ENCODE measurements at regions not wholly inside any gene's neighbourhood (a gene's known extent, or its start where the extent isn't known, plus 50 kb on each side); places are given as distances from the start of the nearest gene placed in this dataset.

DNA sequence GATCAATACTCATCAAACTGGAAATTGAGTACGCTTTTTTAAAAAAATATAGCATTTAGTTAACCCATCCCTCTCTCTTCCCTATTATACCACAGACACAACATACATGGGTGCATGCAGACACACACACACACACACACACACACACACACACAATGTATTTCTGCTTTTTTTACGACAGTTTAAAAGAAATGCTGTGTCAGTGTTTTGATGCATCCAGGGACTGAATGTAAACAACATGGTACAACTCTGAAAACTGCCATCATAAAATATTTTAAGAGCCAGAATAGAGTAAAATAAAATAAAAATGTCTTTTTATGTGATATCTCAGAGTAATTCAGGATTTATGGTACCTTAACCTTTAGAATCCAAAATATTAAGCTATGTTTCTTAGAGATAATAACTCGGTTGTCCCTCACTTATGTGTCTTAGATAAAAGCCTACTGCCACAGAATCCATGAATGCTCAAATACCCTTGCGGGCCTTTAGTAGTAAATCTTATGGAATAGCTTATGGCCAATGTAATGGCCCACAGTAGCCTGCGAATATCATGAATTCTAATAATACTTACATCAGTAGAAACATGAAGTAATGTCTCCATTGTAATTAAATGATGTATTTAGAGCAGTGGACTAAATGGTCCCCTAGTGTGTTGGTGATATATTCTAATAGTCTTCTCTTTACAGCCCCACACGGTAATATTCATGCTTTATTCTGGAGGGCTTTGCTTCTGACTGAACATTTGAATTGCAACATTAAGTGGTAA lies 251.6 kb upstream of the FIGN start:
- no peak for TF ChIP-seq EZH2phosphoT487 (IDR thresholded peaks at IDR 0.05; ENCODE audit: insufficient read depth, low read depth)
- TF ChIP-seq EZH2 (IDR thresholded peaks at IDR 0.05; ENCODE audit: insufficient read depth, poor library complexity, severe bottlenecking), result no peak
- H3K9me3 ChIP-seq (ENCODE audit: low read depth), result no peaks in the 10 kb centered on the region
- 75 to 79% methylated on average over 6 of the region's 6 CpGs for WGBS, 2 experiments (ENCODE audit: low coverage in 1 of 2, low lambda C conversion rate in 2 of 2, missing lambda C conversion rate in 2 of 2)

DNA sequence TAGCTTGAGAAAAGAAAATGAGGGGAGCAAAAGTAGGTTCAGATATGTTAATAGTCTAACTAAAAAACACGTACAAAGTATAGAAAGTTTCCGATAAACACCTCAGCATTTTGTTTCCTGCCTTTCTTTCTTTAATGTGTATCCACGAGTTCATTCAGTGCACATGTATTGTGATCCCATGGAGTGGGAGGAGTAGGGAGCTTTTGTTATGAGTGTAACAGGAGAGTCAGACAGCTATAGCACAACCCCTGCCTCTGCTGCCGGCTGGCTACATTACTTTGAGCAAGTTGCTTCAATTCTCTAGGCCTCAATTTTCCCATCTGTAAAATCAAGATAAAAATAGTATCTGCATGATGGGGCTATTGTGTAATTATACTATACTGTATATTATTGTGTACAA lies 249.2 kb upstream of the FIGN start:
- no peaks in the 10 kb centered on the region for H3K27me3 ChIP-seq (replicated peaks; ENCODE audit: insufficient read depth)
- no peaks in the 10 kb centered on the region for H3K9me2 ChIP-seq (ENCODE audit: insufficient read depth)
- H2AFZ ChIP-seq, result no peak overlapping the region
- H3K9me3 ChIP-seq (ENCODE audit: low read depth), result no peaks in the 10 kb centered on the region
- no peak overlapping the region for H3K27ac ChIP-seq
- no peak overlapping the region for H3K9ac ChIP-seq
- H3K36me3 ChIP-seq (ENCODE audit: low read depth), result no peaks in the 10 kb centered on the region
- DNase-seq, result no peak
- H3K79me2 ChIP-seq (ENCODE audit: insufficient read depth), result no peaks in the 10 kb centered on the region
- TF ChIP-seq EZH2 (IDR thresholded peaks at IDR 0.05; ENCODE audit: insufficient read depth, poor library complexity, severe bottlenecking) (no peak), EZH2phosphoT487 (IDR thresholded peaks at IDR 0.05; ENCODE audit: insufficient read depth, low read depth) (no peak)
- no peaks in the 10 kb centered on the region for H3K4me1 ChIP-seq (ENCODE audit: insufficient read depth)
- in situ Hi-C loops (cut with MboI), result no loop called here
- no peak overlapping the region for H3K4me2 ChIP-seq (ENCODE audit: unreplicated experiment)
- H4K20me1 ChIP-seq (ENCODE audit: insufficient read depth), result no peaks in the 10 kb centered on the region
- 65 to 79% methylated on average over 4 of the region's 4 CpGs for WGBS, 2 experiments (ENCODE audit: low coverage in 1 of 2, low lambda C conversion rate in 2 of 2, missing lambda C conversion rate in 2 of 2)
- H3K4me3 ChIP-seq, result no peak overlapping the region
- no peaks in the 10 kb centered on the region for H3F3A ChIP-seq (ENCODE audit: insufficient read depth)

More for the DNA sequence above, 251.6 kb upstream of the FIGN start:
- no peak overlapping the region for H3K27ac ChIP-seq
- H4K20me1 ChIP-seq (ENCODE audit: insufficient read depth), result no peaks in the 10 kb centered on the region
- H3K27me3 ChIP-seq (replicated peaks; ENCODE audit: insufficient read depth), result no peaks in the 10 kb centered on the region
- H3K36me3 ChIP-seq (ENCODE audit: low read depth), result no peaks in the 10 kb centered on the region
- H3K9me2 ChIP-seq (ENCODE audit: insufficient read depth), result no peaks in the 10 kb centered on the region
- no peak overlapping the region for H3K9ac ChIP-seq
- no peak overlapping the region for H3K4me2 ChIP-seq (ENCODE audit: unreplicated experiment)
- DNase-seq, result no peak
- no peaks in the 10 kb centered on the region for H3K79me2 ChIP-seq (ENCODE audit: insufficient read depth)
- no peaks in the 10 kb centered on the region for H3F3A ChIP-seq (ENCODE audit: insufficient read depth)
- in situ Hi-C loops (cut with MboI), result no loop called here
- H2AFZ ChIP-seq, result no peak overlapping the region
- no peak overlapping the region for H3K4me3 ChIP-seq
- no peaks in the 10 kb centered on the region for H3K4me1 ChIP-seq (ENCODE audit: insufficient read depth)

DNA sequence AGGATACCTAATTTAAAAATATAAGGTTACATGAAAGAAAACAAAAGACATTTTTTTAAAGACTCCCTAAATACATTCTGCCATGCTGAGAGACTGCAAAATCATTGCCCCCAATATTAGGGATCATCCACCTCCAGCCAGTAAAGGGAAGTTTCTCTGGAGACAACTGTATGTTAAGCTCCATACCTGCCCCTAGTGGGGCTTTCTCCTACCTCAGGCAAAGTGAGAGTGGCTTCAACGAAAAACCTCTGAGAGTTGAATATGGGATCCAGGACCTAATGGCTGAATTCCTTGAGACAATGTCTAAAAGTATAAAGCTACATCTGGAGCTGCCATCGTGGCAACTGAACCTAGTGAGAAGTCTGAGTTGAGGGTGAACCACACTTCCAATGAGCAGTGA lies 248.1 kb upstream of the FIGN start:
- no peak overlapping the region for H3K9ac ChIP-seq
- in situ Hi-C loops (cut with MboI), result no loop called here
- H2AFZ ChIP-seq, result no peak overlapping the region
- no peaks in the 10 kb centered on the region for H3K79me2 ChIP-seq (ENCODE audit: insufficient read depth)
- H4K20me1 ChIP-seq (ENCODE audit: insufficient read depth), result no peaks in the 10 kb centered on the region
- no peak overlapping the region for H3K4me2 ChIP-seq (ENCODE audit: unreplicated experiment)
- no peaks in the 10 kb centered on the region for H3K36me3 ChIP-seq (ENCODE audit: low read depth)
- H3K27me3 ChIP-seq (replicated peaks; ENCODE audit: insufficient read depth), result no peaks in the 10 kb centered on the region
- no peaks in the 10 kb centered on the region for H3F3A ChIP-seq (ENCODE audit: insufficient read depth)
- H3K9me3 ChIP-seq (ENCODE audit: low read depth), result no peaks in the 10 kb centered on the region
- WGBS, 2 experiments (ENCODE audit: low coverage in 1 of 2, low lambda C conversion rate in 2 of 2, missing lambda C conversion rate in 2 of 2), result 51 to 58% methylated on average over 2 of the region's 2 CpGs
- no peaks in the 10 kb centered on the region for H3K9me2 ChIP-seq (ENCODE audit: insufficient read depth)
- no peaks in the 10 kb centered on the region for H3K4me1 ChIP-seq (ENCODE audit: insufficient read depth)
- TF ChIP-seq EZH2phosphoT487 (IDR thresholded peaks at IDR 0.05; ENCODE audit: insufficient read depth, low read depth) (no peak), EZH2 (IDR thresholded peaks at IDR 0.05; ENCODE audit: insufficient read depth, poor library complexity, severe bottlenecking) (no peak)
- DNase-seq, result no peak
- H3K4me3 ChIP-seq, result no peak overlapping the region
- no peak overlapping the region for H3K27ac ChIP-seq

DNA sequence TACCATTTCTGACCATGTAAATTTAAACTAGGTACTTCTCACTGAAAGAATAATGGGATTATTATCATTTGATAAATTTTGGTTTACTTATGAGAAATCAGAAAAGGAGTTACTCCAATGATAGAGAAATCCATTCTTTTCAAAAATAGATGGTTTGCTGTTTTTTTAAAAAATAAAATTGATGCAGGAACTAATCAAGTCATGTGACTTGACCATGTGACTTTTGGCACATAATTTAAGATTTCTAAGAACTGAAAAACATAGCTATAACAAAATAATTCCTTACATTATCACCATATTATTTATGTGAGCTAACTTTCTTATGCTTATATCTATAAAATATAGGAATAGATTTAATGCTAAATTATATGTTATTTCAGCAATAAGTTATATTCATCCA lies 247.1 kb upstream of the FIGN start:
- no peak overlapping the region for H3K4me2 ChIP-seq (ENCODE audit: unreplicated experiment)
- no peaks in the 10 kb centered on the region for H4K20me1 ChIP-seq (ENCODE audit: insufficient read depth)
- no peaks in the 10 kb centered on the region for H3K27me3 ChIP-seq (replicated peaks; ENCODE audit: insufficient read depth)
- no peaks in the 10 kb centered on the region for H3K36me3 ChIP-seq (ENCODE audit: low read depth)
- in situ Hi-C loops (cut with MboI), result no loop called here
- no peak overlapping the region for H3K9ac ChIP-seq
- no peaks in the 10 kb centered on the region for H3K79me2 ChIP-seq (ENCODE audit: insufficient read depth)
- no peak overlapping the region for H3K27ac ChIP-seq
- H3K9me3 ChIP-seq (ENCODE audit: low read depth), result no peaks in the 10 kb centered on the region
- no peaks in the 10 kb centered on the region for H3K4me1 ChIP-seq (ENCODE audit: insufficient read depth)
- no peak overlapping the region for H3K4me3 ChIP-seq
- H3K9me2 ChIP-seq (ENCODE audit: insufficient read depth), result no peaks in the 10 kb centered on the region
- TF ChIP-seq EZH2 (IDR thresholded peaks at IDR 0.05; ENCODE audit: insufficient read depth, poor library complexity, severe bottlenecking) (no peak), EZH2phosphoT487 (IDR thresholded peaks at IDR 0.05; ENCODE audit: insufficient read depth, low read depth) (no peak)
- no peaks in the 10 kb centered on the region for H3F3A ChIP-seq (ENCODE audit: insufficient read depth)
- no peak for DNase-seq
- no peak overlapping the region for H2AFZ ChIP-seq

DNA sequence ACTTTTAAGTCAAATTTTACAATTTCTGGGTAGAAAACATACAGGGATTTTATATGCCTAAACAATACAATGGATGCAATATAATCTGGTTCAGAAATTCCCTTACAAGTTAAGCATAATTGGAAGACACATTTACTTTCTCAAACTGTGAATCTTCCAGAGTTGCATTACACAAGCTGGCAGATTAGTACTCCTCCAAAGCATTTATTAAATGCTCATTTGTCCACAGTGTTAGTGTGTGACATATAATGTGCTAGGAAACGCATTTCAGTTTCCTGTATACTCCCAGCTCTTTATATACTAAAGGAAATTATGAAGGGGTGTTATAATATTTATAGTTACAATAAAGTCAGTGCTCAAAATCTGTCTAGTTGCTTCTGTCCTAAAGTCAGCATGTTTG lies 239.0 kb upstream of the FIGN start:
- no peaks in the 10 kb centered on the region for H3K4me1 ChIP-seq (ENCODE audit: insufficient read depth)
- H2AFZ ChIP-seq, result no peak overlapping the region
- in situ Hi-C loops (cut with MboI), result no loop called here
- no peak for DNase-seq
- no peak overlapping the region for H3K4me3 ChIP-seq
- H3K27me3 ChIP-seq (replicated peaks; ENCODE audit: insufficient read depth), result no peaks in the 10 kb centered on the region
- TF ChIP-seq EZH2 (IDR thresholded peaks at IDR 0.05; ENCODE audit: insufficient read depth, poor library complexity, severe bottlenecking), result no peak
- no peak for TF ChIP-seq EZH2phosphoT487 (IDR thresholded peaks at IDR 0.05; ENCODE audit: insufficient read depth, low read depth)
- H3K4me2 ChIP-seq (ENCODE audit: unreplicated experiment), result no peak overlapping the region
- H3K9ac ChIP-seq, result no peak overlapping the region
- H3K27ac ChIP-seq, result no peak overlapping the region
- no peaks in the 10 kb centered on the region for H4K20me1 ChIP-seq (ENCODE audit: insufficient read depth)
- no peaks in the 10 kb centered on the region for H3K9me2 ChIP-seq (ENCODE audit: insufficient read depth)
- no peaks in the 10 kb centered on the region for H3K36me3 ChIP-seq (ENCODE audit: low read depth)
- no peaks in the 10 kb centered on the region for H3K9me3 ChIP-seq (ENCODE audit: low read depth)
- no peaks in the 10 kb centered on the region for H3K79me2 ChIP-seq (ENCODE audit: insufficient read depth)
- H3F3A ChIP-seq (ENCODE audit: insufficient read depth), result no peaks in the 10 kb centered on the region
- 9 to 13% methylated on average over 1 of the region's 1 CpG for WGBS, 2 experiments (ENCODE audit: low coverage in 1 of 2, low lambda C conversion rate in 2 of 2, missing lambda C conversion rate in 2 of 2)
